Trophoblast cell (in vitro differentiated cells and primary cell): ENCODE measurements at regions not wholly inside any gene's neighbourhood (a gene's known extent, or its start where the extent isn't known, plus 50 kb on each side); places are given as distances from the start of the nearest gene placed in this dataset.

Experiments
- DNase-seq, 2 donors: peaks; one replicate each; pipeline ENCODE4 v3.0.0-alpha.2; 2016
- H2AFZ ChIP-seq: 2 replicates; pipeline ENCODE4 v1.6.1; 2013; ENCODE audit warnings: low read length, moderate library complexity, mild to moderate bottlenecking; ENCODE audit not compliant: insufficient read depth, poor library complexity
- H2AK5ac ChIP-seq: 2 replicates; pipeline ENCODE4 v1.6.1; 2013; ENCODE audit warnings: mild to moderate bottlenecking, low read length
- H2BK120ac ChIP-seq: 2 replicates; pipeline ENCODE4 v1.6.1; 2013; ENCODE audit warnings: low read length, mild to moderate bottlenecking, moderate library complexity; ENCODE audit not compliant: insufficient read depth, poor library complexity
- H2BK12ac ChIP-seq: 2 replicates; pipeline ENCODE4 v1.6.1; 2013; ENCODE audit warnings: mild to moderate bottlenecking, low read length, moderate library complexity
- H2BK5ac ChIP-seq: 2 replicates; pipeline ENCODE4 v1.6.1; 2013; ENCODE audit warnings: low read length, low read depth, moderate library complexity, mild to moderate bottlenecking; ENCODE audit not compliant: poor library complexity
- H3K14ac ChIP-seq: 2 replicates; pipeline ENCODE4 v1.6.1; 2013; ENCODE audit warnings: mild to moderate bottlenecking, low read length
- H3K18ac ChIP-seq: 2 replicates; pipeline ENCODE4 v1.6.1; 2013; ENCODE audit warnings: mild to moderate bottlenecking, low read length
- H3K23ac ChIP-seq: 2 replicates; pipeline ENCODE4 v1.6.1; 2013; ENCODE audit warnings: low read length
- H3K27ac ChIP-seq: 2 replicates; pipeline ENCODE4 v1.5.1; 2013; ENCODE audit warnings: low read depth, mild to moderate bottlenecking, inconsistent platforms, low read length, moderate library complexity
- H3K27me3 ChIP-seq: 2 replicates; pipeline ENCODE4 v1.6.1; 2013; ENCODE audit warnings: inconsistent platforms, mild to moderate bottlenecking, low read length, moderate library complexity; ENCODE audit not compliant: insufficient read depth
- H3K36me3 ChIP-seq, 2 experiments: 1 replicate in 1 of 2; 2 replicates in 1 of 2; pipeline ENCODE4 v1.6.1; 2013; ENCODE audit warnings: low read length in 2 of 2, mild to moderate bottlenecking in 2 of 2, moderate library complexity in 1 of 2; ENCODE audit not compliant: insufficient read depth in 2 of 2, control insufficient read depth in 1 of 2
- H3K4ac ChIP-seq: 2 replicates; pipeline ENCODE4 v1.6.1; 2013; ENCODE audit warnings: low read depth, mild to moderate bottlenecking, low read length, moderate library complexity
- H3K4me1 ChIP-seq, 2 experiments: 1 replicate in 1 of 2; 2 replicates in 1 of 2; pipeline ENCODE4 v1.6.1; 2013; ENCODE audit warnings: low read length in 2 of 2, mild to moderate bottlenecking in 2 of 2, moderate library complexity in 1 of 2; ENCODE audit not compliant: insufficient read depth in 2 of 2, control insufficient read depth in 1 of 2
- H3K4me2 ChIP-seq: 2 replicates; pipeline ENCODE4 v1.6.1; 2013; ENCODE audit warnings: inconsistent platforms, mild to moderate bottlenecking, low read length, moderate library complexity
- H3K4me3 ChIP-seq: 2 replicates; pipeline ENCODE4 v1.5.1; 2013; ENCODE audit warnings: mild to moderate bottlenecking, low read depth, low read length, inconsistent platforms
- H3K79me1 ChIP-seq: one replicate; pipeline ENCODE4 v1.6.1; 2013; ENCODE audit warnings: low read length
- H3K79me2 ChIP-seq: 2 replicates; pipeline ENCODE4 v1.6.1; 2013; ENCODE audit warnings: low read length, mild to moderate bottlenecking; ENCODE audit not compliant: control insufficient read depth, insufficient read depth, poor library complexity
- H3K9ac ChIP-seq: 2 replicates; pipeline ENCODE4 v1.6.1; 2013; ENCODE audit warnings: mild to moderate bottlenecking, low read length
- H3K9me3 ChIP-seq: 2 replicates; pipeline ENCODE4 v1.6.1; 2013; ENCODE audit warnings: low read depth, mild to moderate bottlenecking, control low read depth, inconsistent platforms, low read length; ENCODE audit not compliant: insufficient read depth
- H4K12ac ChIP-seq: 2 replicates; pipeline ENCODE4 v1.6.1; 2013; ENCODE audit warnings: low read depth, mild to moderate bottlenecking, low read length, moderate library complexity
- H4K8ac ChIP-seq: 2 replicates; pipeline ENCODE4 v1.6.1; 2013; ENCODE audit warnings: low read depth, mild to moderate bottlenecking, low read length, moderate library complexity
- H4K91ac ChIP-seq: one replicate; pipeline ENCODE4 v1.6.1; 2013; ENCODE audit warnings: low read depth, mild to moderate bottlenecking, low read length, moderate library complexity
- WGBS: extraction: QIAGEN DNeasy Blood & Tissue Kit; methylation state at CpG from one replicate; pipeline ENCODE4 v1.1.7; 2013; ENCODE audit warnings: missing lambda C conversion rate; ENCODE audit not compliant: insufficient read length, insufficient coverage; ENCODE audit errors: extremely low coverage; 5-methylcytosine and 5-hydroxymethylcytosine counted together

GRCh38 chr11:87465716-87466115, 428.0 kb downstream of the TMEM135 start:
- Histone ChIP-seq H3K14ac (no peak overlapping the region), H3K18ac (no peak overlapping the region), H2AK5ac (no peak overlapping the region), H4K91ac (no peak overlapping the region), H3K27me3 (no peaks in the 10 kb centered on the region), H4K8ac (no peak overlapping the region), H2AFZ (no peak overlapping the region), H3K36me3 (no peaks in the 10 kb centered on the region), H3K9ac (no peak overlapping the region), H3K4ac (no peak overlapping the region), H3K79me1 (no peaks in the 10 kb centered on the region), H2BK5ac (no peak overlapping the region), H3K4me3 (no peak overlapping the region), H2BK12ac (no peak overlapping the region), H3K9me3 (no peaks in the 10 kb centered on the region), H3K4me1 (peaks cover 0 to 5% of the 10 kb centered on the region in 2 experiments), H2BK120ac (no peak overlapping the region), H4K12ac (no peak overlapping the region), H3K79me2 (no peaks in the 10 kb centered on the region), H3K27ac (no peak overlapping the region), H3K23ac (no peak overlapping the region), H3K4me2 (no peak overlapping the region)
- no CpG with 5 or more reads among the region's 4 CpGs for WGBS
- DNase-seq: no peak

- Histone ChIP-seq H3K18ac (no peak overlapping the region), H3K36me3 (no peaks in the 10 kb centered on the region), H3K79me1 (no peaks in the 10 kb centered on the region), H3K14ac (no peak overlapping the region), H3K4me3 (no peak overlapping the region), H2BK5ac (no peak overlapping the region), H3K23ac (no peak overlapping the region), H3K27me3 (no peaks in the 10 kb centered on the region), H3K4me1 (peaks cover 0 to 5% of the 10 kb centered on the region in 2 experiments), H4K12ac (no peak overlapping the region), H3K4me2 (no peak overlapping the region), H4K91ac (no peak overlapping the region), H3K79me2 (no peaks in the 10 kb centered on the region), H3K9ac (no peak overlapping the region), H2BK120ac (no peak overlapping the region), H2AK5ac (no peak overlapping the region), H2AFZ (no peak overlapping the region), H4K8ac (no peak overlapping the region), H3K4ac (no peak overlapping the region), H3K27ac (no peak overlapping the region), H2BK12ac (no peak overlapping the region), H3K9me3 (no peaks in the 10 kb centered on the region)
- peak; percentile 3 to 49 for DNase-seq
- WGBS: no CpG with 5 or more reads among the region's 4 CpGs
These were observed 425.9 kb downstream of the TMEM135 start for GRCh38 chr11:87463486-87464102.

- Histone ChIP-seq H2AFZ (no peak overlapping the region), H2BK120ac (no peak overlapping the region), H3K79me2 (no peaks in the 10 kb centered on the region), H3K79me1 (no peaks in the 10 kb centered on the region), H3K14ac (no peak overlapping the region), H3K27ac (no peak overlapping the region), H2BK12ac (no peak overlapping the region), H3K27me3 (no peaks in the 10 kb centered on the region), H3K36me3 (no peaks in the 10 kb centered on the region), H3K23ac (no peak overlapping the region), H3K4me2 (no peak overlapping the region), H3K9me3 (no peaks in the 10 kb centered on the region), H2AK5ac (no peak overlapping the region), H3K4me3 (no peak overlapping the region), H4K12ac (no peak overlapping the region), H3K4ac (no peak overlapping the region), H4K8ac (no peak overlapping the region), H3K4me1 (peaks cover 0 to 5% of the 10 kb centered on the region in 2 experiments), H2BK5ac (no peak overlapping the region), H3K18ac (no peak overlapping the region), H3K9ac (no peak overlapping the region), H4K91ac (no peak overlapping the region)
- DNase-seq: no peak
- no CpG with 5 or more reads among the region's 1 CpG for WGBS
These were observed 424.4 kb downstream of the TMEM135 start for GRCh38 chr11:87462171-87462570.

- H3K18ac ChIP-seq: no peak overlapping the region
- no peak for DNase-seq
- H4K8ac ChIP-seq: no peak overlapping the region
- H2BK5ac ChIP-seq: no peak overlapping the region
- H3K23ac ChIP-seq: no peak overlapping the region
- H2AK5ac ChIP-seq: no peak overlapping the region
- WGBS: no CpG with 5 or more reads among the region's 4 CpGs
- H3K9me3 ChIP-seq: no peaks in the 10 kb centered on the region
- no peak overlapping the region for H3K9ac ChIP-seq
- no peak overlapping the region for H3K4me2 ChIP-seq
- no peak overlapping the region for H2BK120ac ChIP-seq
- no peaks in the 10 kb centered on the region for H3K36me3 ChIP-seq
- H3K4me3 ChIP-seq: no peak overlapping the region
- H3K79me2 ChIP-seq: no peaks in the 10 kb centered on the region
- no peak overlapping the region for H4K12ac ChIP-seq
- H3K14ac ChIP-seq: no peak overlapping the region
- H3K27ac ChIP-seq: no peak overlapping the region
- H2AFZ ChIP-seq: no peak overlapping the region
- no peaks in the 10 kb centered on the region for H3K27me3 ChIP-seq
- peaks cover 0 to 2% of the 10 kb centered on the region in 2 experiments for H3K4me1 ChIP-seq
- H2BK12ac ChIP-seq: no peak overlapping the region
- no peak overlapping the region for H4K91ac ChIP-seq
- no peaks in the 10 kb centered on the region for H3K79me1 ChIP-seq
- no peak overlapping the region for H3K4ac ChIP-seq
These were observed 423.3 kb downstream of the TMEM135 start for GRCh38 chr11:87460842-87461637.
